NCI-H1048 (cell line): ENCODE measurements at regions not wholly inside any gene's neighbourhood (a gene's known extent, or its start where the extent isn't known, plus 50 kb on each side); places are given as distances from the start of the nearest gene placed in this dataset.
"Not testable (repeated sequence)": the region's sequence is repeated elsewhere in the genome, so short reads cannot be mapped to it uniquely, and the experiment has no call there.

Source experiments
- DNase-seq: peaks from one replicate; lab custom pipeline; 2025; lab: John Stamatoyannopoulos, UW

DNA sequence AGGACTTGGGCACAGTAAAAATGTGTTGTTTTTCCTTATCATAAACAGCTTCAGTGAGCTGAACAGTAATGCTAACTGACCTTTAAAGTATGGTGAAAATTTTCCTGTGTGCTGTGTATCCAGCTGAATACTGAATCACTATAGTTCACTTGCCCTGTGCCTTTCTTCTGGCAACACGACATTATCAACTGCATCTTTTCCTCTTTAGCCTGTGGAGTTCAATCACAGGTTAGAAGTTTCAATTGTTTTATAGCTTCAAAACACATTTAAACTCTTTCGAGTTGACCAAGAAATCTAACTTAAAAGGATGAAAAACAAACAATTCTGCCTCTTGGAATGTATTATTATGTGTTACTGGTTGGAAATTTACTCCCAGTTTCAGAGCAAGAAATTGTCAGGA, 1120.7 kb upstream of the ALCAM start:
- no peak for DNase-seq

DNA sequence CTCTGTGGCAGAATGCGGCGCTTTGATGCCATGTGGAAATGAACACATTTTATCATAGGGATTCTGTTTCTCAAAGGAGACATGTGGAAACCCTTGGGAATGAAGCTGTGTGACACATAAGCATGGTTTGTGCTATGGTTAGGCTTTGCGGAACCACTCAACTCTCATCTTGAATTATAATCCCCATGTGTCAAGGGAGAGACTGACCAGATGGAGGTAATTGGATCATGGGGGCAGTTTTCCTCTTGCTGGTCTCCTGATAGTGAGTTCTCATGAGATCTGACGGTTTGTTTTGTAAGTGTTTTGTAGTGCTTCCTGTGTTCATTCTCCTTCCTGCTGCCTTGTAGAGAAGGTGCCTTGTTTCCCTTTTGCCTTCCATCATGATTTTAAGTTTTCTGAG, 1109.2 kb upstream of the ALCAM start:
- DNase-seq = no peak

DNA sequence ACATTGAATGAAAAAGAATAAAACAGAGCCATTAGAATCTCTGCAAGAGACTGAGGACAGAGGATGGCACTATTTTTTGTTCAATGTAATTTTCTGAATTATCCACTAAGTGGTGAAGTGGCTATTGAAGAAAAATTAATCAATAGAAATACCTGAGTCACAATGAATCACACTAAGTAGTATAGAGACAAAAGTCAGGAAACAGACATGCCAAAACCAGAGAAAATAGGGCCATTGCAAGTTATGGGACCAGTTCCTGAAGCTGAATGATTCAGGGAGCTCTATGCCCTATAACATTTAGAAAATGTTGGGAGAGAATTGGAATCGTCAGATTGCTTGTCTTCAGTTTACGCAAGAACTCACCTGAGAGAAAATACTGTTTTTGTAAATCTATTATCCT, 1103.2 kb upstream of the ALCAM start:
- DNase-seq = no peak

DNA sequence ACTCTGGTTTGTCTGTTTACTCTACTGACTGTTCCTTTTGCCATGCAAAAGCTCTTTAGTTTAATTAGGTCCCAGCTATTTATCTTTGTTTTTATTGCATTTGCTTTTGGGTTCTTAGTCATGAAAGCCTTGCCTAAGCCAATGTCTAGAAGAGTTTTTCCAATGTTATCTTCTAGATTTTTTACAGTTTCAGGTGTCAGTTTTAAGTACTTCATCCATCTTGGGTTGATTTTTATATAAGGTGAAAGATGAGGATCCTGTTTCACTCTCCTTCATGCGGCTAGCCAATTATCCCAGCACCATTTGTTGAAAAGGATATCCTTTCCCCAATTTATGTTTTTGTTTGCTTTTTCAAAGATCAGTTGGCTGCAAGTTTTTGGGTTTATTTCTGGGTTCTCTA, 1100.5 kb upstream of the ALCAM start:
- not testable (repeated sequence) for DNase-seq

DNA sequence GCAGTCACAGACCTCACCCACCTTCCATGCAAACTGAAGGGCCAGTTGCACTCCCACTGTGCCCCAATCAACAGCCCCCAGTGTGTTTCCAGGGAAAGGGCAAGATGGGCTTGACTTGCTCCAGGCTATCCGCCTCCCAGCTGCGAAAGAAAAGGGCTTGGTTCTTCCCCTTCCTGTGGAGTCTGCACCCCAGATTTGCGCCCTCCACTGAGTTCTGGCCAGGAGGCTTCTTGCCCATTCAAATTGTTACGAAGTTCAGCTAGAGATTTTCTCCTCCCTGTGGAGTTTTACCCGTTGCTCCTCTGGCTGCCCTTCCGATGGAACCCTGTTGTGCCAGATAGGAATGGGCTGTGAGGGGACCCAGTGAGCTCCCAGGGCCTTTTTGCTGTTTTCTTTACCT, 1096.9 kb upstream of the ALCAM start:
- DNase-seq = no peak

DNA sequence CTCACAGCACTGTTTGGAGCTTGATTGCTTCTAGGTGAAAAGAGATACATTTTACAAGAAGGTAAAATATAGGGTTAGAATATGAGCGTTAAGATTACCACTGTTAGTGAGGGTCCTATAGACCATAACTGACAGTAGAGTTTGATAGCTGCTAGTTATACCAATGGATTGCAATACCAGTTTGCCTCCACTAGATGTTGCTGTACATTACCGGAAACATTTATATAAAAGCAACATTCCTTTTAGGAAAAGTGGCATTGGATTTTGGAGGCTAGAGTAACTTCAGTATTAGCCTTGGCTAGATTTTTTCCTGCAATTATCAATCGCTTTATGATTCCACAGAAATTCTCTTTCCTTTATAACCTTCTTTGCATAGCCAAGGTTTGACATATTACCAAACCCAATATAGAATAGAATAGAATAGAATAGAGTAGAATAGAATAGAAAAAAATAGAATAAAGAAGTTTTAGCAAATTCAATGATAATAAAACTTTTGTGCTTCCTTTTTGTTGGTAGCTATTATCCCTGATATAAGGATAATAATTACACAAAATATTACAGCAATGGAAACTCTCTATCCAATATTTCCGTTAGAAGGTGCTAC, 1093.6 kb upstream of the ALCAM start:
- peak; percentile 21 for DNase-seq

DNA sequence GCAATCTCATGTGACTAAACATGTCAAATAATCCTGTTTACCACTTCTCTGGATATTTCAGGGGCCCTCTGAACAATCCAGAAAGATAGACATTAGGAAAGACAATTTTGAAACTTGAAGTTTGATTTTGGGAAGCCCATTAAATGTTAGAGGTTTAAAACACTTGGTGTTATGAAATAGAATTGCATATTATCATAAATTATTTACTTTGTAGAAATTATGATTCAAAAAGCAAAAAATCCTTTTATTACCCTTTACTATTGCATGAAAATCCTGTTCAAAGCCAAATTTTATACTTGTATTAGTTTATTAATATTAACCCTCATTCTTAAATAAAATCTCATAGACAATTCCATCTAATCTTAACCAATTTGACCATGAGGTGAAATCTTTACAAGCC, 1091.5 kb upstream of the ALCAM start:
- no peak for DNase-seq

DNA sequence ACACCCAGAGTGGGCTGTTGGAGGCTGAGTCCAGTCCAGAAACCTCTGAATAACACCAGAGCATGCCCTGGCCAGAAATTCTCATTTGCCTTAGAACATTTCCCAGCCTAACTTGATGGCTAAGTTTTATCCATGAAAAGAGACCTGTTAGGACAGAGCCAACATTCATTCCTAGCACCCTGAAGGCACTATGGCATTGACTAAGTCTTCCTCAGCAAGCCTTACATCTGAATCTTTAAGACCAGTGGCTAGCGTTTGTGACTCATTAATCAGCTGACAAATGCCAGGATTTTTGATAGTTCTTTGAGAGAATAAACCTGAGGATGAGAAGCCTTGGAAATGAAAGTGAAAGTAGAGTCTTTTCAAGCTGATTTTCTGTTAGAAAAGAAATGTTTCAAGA, 1087.1 kb upstream of the ALCAM start:
- no peak for DNase-seq

DNA sequence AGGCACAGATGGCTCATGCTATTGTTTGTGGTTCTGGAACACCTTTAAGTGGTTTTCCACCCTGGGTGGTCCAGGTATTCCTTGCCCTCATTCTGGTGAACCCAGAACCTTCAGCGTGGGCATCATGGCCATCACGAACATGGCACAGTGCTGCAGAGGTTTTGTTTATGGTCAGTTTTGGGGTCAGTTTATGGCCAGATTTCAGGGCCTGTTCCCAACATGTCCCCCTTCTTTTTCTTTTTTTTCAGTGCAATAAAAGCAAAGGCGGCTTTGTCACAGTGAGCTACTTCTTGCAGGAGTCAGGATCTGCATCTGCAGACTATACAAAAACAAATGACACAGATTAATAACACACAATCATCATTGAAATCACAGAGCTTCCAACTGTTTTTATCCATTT, 1085.0 kb upstream of the ALCAM start:
- DNase-seq = no peak

DNA sequence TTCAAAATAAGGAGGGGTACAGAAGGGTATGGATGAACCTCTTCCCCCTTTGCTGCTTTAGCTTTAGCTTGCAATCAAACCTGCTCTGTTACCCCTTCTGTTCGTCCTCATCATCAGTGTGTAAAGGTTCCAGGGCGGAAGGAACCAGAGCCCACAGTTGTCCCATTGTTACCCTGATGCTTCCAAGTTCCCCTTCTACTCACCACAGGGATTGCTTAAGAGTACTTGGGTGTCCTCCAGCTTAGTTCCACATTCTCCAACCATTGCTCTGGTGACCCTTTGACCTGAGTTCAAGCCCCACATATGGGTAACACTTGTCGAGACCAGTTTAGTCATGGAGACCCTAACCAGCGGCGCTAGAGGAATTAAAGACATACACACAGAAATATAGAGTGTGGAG, 1080.1 kb upstream of the ALCAM start:
- no peak for DNase-seq

DNA sequence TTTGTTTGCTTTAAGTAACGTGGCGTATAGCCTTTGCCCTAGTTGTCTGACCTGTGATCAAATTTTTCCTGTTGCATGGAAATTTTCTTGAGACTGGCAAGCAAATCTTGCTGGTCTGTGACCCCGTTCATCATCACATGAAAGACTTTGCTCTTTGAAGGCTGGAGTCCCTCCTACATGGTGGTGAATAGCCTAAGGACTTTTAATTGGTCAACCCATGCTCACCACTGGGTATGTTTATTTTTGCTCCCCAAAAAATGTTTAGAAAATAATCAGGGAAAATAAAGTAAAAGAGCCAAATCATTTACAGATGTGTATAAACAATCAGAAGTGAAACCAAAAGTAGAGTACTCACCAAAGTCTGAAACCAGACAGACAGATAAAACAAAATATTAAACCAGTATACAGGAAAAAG, 1075.3 kb upstream of the ALCAM start:
- DNase-seq = no peak

DNA sequence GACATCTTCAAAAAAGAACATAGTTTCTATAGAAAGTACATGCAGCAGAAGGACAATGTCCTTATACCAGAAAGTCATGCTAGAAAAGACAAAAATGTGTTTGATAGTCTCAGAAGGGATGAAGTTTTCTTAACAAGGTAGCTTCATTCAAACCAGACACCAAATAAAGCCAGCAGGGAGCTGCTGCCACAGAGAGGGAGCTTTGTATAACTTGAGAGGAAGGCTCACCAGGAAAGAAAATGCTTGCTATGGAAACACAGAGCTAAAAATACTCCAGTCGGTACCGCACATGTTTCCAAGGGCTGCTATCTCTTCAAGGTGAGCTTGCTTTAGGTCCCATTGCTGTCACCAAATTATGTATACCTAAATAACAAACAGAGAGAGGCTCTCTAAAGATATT, 1074.8 kb upstream of the ALCAM start:
- DNase-seq = no peak

DNA sequence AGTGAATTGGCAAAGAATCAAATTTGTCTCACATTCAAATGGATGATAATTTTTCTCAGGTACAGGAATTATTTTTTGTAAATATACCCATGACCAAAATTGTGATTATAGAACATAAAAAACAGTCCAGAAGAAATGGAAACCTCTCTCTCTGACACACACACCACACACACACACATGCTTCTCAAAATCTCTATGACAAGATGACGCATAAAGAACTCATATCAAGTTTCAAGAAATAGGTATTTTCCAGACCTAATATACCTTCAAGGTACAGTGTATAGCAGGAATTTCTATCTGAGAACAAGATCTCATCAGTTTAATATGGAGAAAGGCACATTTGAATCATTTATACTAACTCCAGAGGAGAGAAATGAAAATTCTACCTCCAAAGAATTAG, 1069.1 kb upstream of the ALCAM start:
- DNase-seq = no peak

DNA sequence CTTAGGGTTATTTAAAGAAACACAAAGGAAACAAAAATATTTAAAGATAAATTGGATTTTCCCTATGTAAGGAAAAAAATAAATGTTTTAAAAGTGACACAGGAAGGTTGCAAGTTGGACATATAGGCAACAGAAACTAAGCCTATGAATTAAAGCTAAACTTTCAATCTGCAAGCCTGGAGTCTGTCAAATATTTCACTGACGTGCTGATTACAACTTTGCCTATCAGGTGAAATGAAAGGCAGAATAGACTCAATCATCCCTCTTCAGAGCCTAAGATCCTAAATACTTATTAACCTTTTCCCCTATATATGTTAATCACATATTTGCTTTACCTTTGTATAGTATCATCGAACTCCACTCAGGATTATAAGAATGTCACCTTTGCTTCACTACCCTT, 1068.0 kb upstream of the ALCAM start:
- no peak for DNase-seq

DNA sequence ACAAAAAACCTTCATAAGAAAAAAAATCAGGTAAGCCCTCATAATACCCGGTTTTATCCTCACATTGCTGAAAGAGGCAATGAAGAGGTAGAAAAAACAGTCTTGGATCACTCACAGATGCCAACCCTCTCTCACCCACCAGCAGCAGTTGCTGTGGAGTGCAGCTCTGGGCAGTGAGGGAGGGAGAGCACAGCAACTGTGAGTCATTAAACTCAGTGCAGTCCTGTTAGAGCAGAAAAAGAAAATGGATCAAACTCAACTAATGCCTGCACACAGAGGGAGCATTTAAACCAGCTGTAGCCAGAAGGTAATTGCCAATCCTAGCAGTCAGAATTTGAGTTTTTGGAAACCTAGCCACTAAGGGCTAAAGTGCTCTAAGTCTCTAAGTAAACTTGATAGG, 1050.6 kb upstream of the ALCAM start:
- DNase-seq = no peak

DNA sequence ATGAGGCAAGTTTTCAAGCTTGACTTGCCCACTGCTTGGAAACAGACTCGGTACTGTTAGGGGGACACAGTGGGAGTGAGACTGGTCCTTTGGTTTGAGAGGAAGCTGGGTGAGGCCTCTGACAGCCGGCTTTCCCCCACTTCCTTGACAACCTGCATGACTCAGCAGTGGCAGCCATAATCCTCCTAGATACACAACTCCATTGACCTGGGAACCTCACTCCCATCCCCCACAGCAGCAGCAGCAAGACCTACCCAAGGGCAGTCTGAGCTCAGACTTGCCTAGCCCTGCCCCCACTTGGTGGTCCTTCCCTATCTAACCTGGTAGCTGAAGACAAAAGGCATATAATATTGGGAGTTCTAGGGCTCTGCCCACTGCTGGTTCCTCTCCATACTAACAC, 1043.5 kb upstream of the ALCAM start:
- DNase-seq = no peak

DNA sequence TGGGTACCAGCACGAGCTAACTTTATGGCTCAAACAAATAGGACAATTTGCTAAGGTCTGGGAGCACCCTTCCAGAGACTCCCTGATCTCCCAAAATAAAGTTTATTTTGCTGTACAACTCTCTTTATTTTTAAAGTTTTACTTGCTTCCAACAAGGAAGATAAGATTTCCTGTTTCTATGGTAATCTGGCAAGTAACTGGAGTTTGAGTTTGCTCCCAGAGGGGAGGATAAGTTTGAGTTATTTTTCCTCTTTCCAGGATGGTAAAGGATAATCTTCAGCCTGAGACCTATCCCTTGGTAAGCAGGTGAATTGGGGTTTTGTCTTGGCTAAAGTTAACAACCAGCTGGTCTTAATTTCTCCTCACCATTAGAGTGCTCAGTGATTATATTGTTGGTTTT, 1019.4 kb upstream of the ALCAM start:
- no peak for DNase-seq

DNA sequence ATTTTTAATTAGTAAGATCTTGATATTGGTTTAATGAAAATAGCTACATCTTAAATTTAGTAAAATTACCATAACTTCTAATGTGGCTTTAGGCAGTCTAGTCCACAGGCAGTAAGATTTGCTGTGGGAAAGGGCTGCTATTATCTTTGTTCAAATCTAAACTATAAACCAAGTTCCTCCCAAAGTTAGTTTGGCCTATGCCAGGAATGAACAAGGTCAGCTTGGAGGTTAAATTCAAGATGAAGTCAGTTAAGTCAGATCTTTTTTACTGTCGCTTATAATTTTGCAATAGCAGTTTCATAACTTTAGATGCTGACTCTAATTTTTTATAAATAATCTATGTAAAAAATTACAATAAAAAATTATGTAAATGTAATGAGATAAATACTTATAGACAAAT, 1016.9 kb upstream of the ALCAM start:
- no peak for DNase-seq

DNA sequence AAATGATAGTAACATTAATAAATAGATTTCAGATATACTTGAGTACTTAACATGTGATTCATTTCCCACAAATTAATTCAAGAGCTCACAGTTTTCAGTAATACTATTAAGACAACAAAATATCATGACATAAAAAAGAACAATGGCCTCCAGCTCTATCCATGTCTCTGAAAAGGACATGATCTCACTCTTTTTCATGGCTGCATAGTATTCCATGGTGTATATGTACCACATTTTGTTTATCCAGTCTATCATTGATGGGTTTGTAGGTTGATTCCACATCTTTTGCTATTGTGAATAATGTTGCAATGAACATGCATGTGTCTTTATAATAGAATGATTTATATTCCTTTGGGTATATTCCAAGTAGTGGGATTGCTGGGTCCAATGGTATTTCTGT, 1012.8 kb upstream of the ALCAM start:
- no peak for DNase-seq

DNA sequence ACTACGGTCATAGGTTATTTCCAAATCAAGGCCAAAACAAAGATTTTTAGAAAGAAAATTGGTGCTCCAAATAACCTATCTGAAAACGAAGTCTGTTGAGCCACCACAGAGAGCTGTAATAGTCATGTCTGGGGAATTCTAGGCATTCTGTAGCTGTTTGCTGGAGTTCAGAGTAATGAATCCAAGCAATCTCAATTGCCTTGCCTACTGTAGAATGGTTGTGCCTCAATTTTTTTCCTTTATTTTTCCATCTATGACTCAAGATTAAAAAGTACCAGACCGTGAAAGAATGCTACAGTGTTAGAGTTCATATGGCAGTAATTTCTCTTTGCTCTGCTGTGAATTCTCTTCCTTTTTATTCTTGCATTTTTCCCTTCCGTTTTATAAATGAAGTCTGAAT, 1007.2 kb upstream of the ALCAM start:
- DNase-seq = no peak

DNA sequence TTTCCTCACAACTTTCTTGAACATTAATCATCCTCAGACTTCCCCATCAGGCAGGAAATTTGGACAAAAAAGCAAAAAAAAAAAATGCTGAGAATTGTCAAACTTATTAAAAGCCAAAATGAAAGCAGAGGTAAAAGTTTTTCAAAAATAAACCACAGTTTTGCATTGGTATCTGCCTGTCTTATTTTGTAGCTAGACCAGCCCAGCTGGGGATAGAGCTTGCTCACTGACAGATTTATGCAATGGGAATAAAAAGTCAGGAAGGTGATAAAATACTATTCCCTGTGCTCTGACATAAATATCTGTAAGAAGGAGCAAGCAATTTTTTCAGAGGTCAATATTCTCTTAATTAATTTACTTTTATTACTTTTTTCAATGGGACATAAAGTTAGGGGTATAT, 1006.7 kb upstream of the ALCAM start:
- no peak for DNase-seq

DNA sequence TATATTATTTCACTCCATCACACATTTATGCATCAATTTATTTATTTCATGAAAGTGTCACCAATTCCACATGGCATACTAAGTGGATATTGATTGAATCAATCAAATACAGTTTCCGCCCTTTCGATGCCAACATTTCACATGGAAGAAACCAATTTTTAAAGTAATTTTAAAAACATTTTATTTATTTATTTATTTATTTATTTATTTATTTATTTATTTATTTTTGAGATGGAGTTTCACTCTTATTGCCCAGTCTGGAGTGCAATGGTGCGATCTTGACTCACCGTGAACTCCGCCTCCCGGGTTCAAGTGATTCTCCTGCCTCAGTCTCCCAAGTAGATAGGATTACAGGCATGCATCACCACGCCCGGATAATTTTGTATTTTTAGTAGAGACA, 1005.0 kb upstream of the ALCAM start:
- not testable (repeated sequence) for DNase-seq

DNA sequence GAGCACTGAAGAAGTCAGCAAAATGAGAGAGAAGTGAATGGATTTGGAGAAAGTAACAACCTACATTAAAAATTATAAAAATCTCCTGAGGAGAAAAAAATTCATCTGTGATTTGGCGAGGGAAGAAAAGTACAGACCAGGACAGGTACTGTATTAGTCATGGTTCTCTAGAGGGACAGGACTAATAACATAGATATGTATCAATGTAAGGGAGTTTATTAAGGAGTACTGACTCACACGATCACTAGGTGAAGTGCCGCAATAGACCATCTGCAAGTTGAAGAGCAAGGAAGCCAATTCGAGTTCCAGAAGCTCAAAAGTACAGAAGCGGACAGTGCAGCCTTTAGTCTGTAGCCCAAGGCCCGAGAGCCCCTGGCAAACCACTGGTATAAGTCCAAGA, 1004.4 kb upstream of the ALCAM start:
- DNase-seq = no peak

DNA sequence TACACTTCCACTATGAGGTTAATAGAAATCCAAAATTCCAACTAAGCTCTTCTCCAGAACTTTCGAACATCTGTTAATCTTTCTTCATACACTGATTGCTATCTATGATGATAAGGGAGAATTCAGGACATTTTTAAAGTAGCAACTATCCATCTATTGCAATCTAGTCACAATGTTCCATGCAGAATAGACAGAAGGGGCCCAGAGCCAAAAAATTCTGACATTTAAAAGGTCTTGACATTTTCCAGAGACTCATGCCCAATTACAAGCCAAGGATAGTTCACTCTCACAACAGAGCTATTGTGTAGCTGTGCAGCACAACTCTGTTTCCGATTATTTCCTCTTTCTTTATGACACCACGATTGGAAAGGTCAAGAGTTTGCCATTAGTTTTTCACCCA, 999.7 kb upstream of the ALCAM start:
- DNase-seq = no peak

DNA sequence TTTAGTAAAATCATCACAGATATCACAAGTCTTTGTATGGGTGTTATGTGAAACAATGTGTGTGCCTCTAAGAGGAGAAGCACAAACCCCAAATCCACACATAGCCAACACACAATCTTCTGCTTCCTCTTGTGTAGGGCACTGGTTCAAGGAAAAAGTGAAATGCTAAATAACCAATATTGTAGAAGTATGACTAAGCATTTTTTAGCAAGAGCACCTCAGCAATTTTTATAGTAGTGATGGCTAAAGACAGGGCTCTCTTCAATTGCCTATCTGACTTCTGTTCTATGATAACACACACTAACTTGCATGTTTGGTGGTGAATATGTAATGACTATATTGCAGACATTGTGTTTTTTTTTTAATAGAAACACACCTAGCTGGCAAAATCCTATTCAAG, 997.9 kb upstream of the ALCAM start:
- no peak for DNase-seq
